ENCODE measurements at regions not wholly inside any gene's neighbourhood (a gene's known extent, or its start where the extent isn't known, plus 50 kb on each side); places are given as distances from the start of the nearest gene placed in this dataset.
"Not testable (repeated sequence)": the region's sequence is repeated elsewhere in the genome, so short reads cannot be mapped to it uniquely, and the experiment has no call there.

- H3K4me1 Mint-ChIP-seq, result peaks cover 24% of the 10 kb centered on the region
- CTCF ChIA-PET, result no interaction called here
These were observed 64.7 kb upstream of the ST3GAL5 start for GRCh38 chr2:85953476-85953875.

GRCh38 chr2:85952196-85952734 lies 63.5 kb upstream of the ST3GAL5 start:
- CTCF ChIA-PET, result interaction anchor here (1.1 kb wide), 1 partner anchor 8 kb away, joined by 3 read pairs; no protein-coding TSS in a partner anchor
- Mint-ChIP-seq H3K4me3 (no peak overlapping the region), H3K27ac (no peak overlapping the region), H3K4me1 (peaks cover 19% of the 10 kb centered on the region), H3K9me3 (ENCODE audit: low read depth) (peaks cover 3% of the 10 kb centered on the region), H3K27me3 (peaks cover 2% of the 10 kb centered on the region), H3K36me3 (peaks cover 2% of the 10 kb centered on the region)
- no peak for DNase-seq
- no peak for ATAC-seq

More at GRCh38 chr2:85953476-85953875, 64.7 kb upstream of the ST3GAL5 start:
- Mint-ChIP-seq H3K36me3 (peaks cover 4% of the 10 kb centered on the region), H3K9me3 (ENCODE audit: low read depth) (no peaks in the 10 kb centered on the region), H3K27me3 (peaks cover 1% of the 10 kb centered on the region), H3K4me3 (no peak overlapping the region), H3K27ac (no peak overlapping the region)
- ATAC-seq (no peak), DNase-seq (no peak)

GRCh38 chr2:85951351-85952067 lies 62.7 kb upstream of the ST3GAL5 start:
- no peak overlapping the region for H3K27ac Mint-ChIP-seq
- ATAC-seq, result no peak
- no peak for DNase-seq
- H3K9me3 Mint-ChIP-seq (ENCODE audit: low read depth), result peaks cover 7% of the 10 kb centered on the region
- H3K4me1 Mint-ChIP-seq, result peaks cover 11% of the 10 kb centered on the region
- peaks cover 2% of the 10 kb centered on the region for H3K27me3 Mint-ChIP-seq
- H3K36me3 Mint-ChIP-seq, result peaks cover 2% of the 10 kb centered on the region
- H3K4me3 Mint-ChIP-seq, result no peak overlapping the region
- CTCF ChIA-PET, result interaction anchor here (1.0 to 1.1 kb wide), 2 partner anchors 9 to 123 kb away, joined by 3 read pairs; no protein-coding TSS in a partner anchor

- Mint-ChIP-seq H3K27ac (no peak overlapping the region), H3K9me3 (ENCODE audit: low read depth) (peaks cover 10% of the 10 kb centered on the region), H3K36me3 (peaks cover 4% of the 10 kb centered on the region), H3K4me3 (no peak overlapping the region), H3K4me1 (peaks cover 5% of the 10 kb centered on the region), H3K27me3 (peaks cover 2% of the 10 kb centered on the region)
- CTCF ChIA-PET, result interaction anchor here (1.0 to 1.5 kb wide), 3 partner anchors 10 to 122 kb away, joined by 3 to 4 read pairs (median 3); no protein-coding TSS in a partner anchor
- ATAC-seq, result no peak
- DNase-seq, result no peak
These were observed 62.0 kb upstream of the ST3GAL5 start for GRCh38 chr2:85950743-85951142.

- ATAC-seq, result no peak
These were observed 60.5 kb upstream of the ST3GAL5 start for GRCh38 chr2:85949280-85949679.

GRCh38 chr2:85947593-85947992 lies 58.8 kb upstream of the ST3GAL5 start:
- H3K9me3 Mint-ChIP-seq (ENCODE audit: low read depth), result peaks cover 22% of the 10 kb centered on the region
- no peak for DNase-seq
- H3K4me1 Mint-ChIP-seq, result no peaks in the 10 kb centered on the region
- no peak for ATAC-seq
- H3K27ac Mint-ChIP-seq, result no peak overlapping the region
- H3K27me3 Mint-ChIP-seq, result peaks cover 2% of the 10 kb centered on the region
- no peak overlapping the region for H3K4me3 Mint-ChIP-seq
- CTCF ChIA-PET, result interaction anchor here (1.3 kb wide), 1 partner anchor 133 kb away, joined by 3 read pairs; no protein-coding TSS in a partner anchor
- peaks cover 14% of the 10 kb centered on the region for H3K36me3 Mint-ChIP-seq

More at GRCh38 chr2:85949280-85949679, 60.5 kb upstream of the ST3GAL5 start:
- CTCF ChIA-PET, result interaction anchor here (1.5 kb wide), 1 partner anchor 60 kb away, joined by 4 read pairs; no protein-coding TSS in a partner anchor
- Mint-ChIP-seq H3K4me3 (no peak overlapping the region), H3K9me3 (ENCODE audit: low read depth) (peaks cover 13% of the 10 kb centered on the region), H3K36me3 (peaks cover 4% of the 10 kb centered on the region), H3K27me3 (peaks cover 2% of the 10 kb centered on the region), H3K4me1 (peaks cover 2% of the 10 kb centered on the region), H3K27ac (no peak overlapping the region)
- DNase-seq, result no peak

GRCh38 chr2:85945586-85945985 lies 56.8 kb upstream of the ST3GAL5 start:
- DNase-seq, result no peak
- CTCF ChIA-PET, result interaction anchor here (0.8 to 1.2 kb wide), 2 partner anchors 27 to 118 kb away, joined by 3 read pairs; no protein-coding TSS in a partner anchor
- Mint-ChIP-seq H3K36me3 (peaks cover 24% of the 10 kb centered on the region), H3K4me3 (no peak overlapping the region), H3K27ac (no peak overlapping the region), H3K27me3 (peaks cover 2% of the 10 kb centered on the region), H3K9me3 (ENCODE audit: low read depth) (peaks cover 25% of the 10 kb centered on the region), H3K4me1 (no peaks in the 10 kb centered on the region)
- no peak for ATAC-seq

GRCh38 chr2:85945172-85945571 lies 56.4 kb upstream of the ST3GAL5 start:
- CTCF ChIA-PET, result interaction anchor here (1.2 kb wide), 1 partner anchor 118 kb away, joined by 3 read pairs; no protein-coding TSS in a partner anchor
- H3K4me1 Mint-ChIP-seq, result no peaks in the 10 kb centered on the region
- no peak for ATAC-seq
- no peak overlapping the region for H3K27ac Mint-ChIP-seq
- no peak overlapping the region for H3K4me3 Mint-ChIP-seq
- peaks cover 24% of the 10 kb centered on the region for H3K36me3 Mint-ChIP-seq
- DNase-seq, result no peak
- H3K9me3 Mint-ChIP-seq (ENCODE audit: low read depth), result peaks cover 25% of the 10 kb centered on the region
- H3K27me3 Mint-ChIP-seq, result peaks cover 2% of the 10 kb centered on the region

GRCh38 chr2:85942346-85942957 lies 53.7 kb upstream of the ST3GAL5 start:
- CTCF ChIA-PET, result interaction anchor here (0.7 kb wide), 1 partner anchor 13 kb away, joined by 3 read pairs; no protein-coding TSS in a partner anchor
- Mint-ChIP-seq H3K36me3 (peaks cover 24% of the 10 kb centered on the region), H3K4me1 (peaks cover 5% of the 10 kb centered on the region), H3K4me3 (no peak overlapping the region), H3K27ac (no peak overlapping the region), H3K27me3 (peaks cover 4% of the 10 kb centered on the region), H3K9me3 (ENCODE audit: low read depth) (peaks cover 23% of the 10 kb centered on the region)
- no peak for ATAC-seq
- no peak for DNase-seq

- ATAC-seq, H3K4me3 Mint-ChIP-seq, H3K4me1 Mint-ChIP-seq, DNase-seq, H3K27ac Mint-ChIP-seq, H3K27me3 Mint-ChIP-seq, CTCF ChIA-PET: not testable (repeated sequence)
- Mint-ChIP-seq H3K36me3 (peaks cover 24% of the 10 kb centered on the region), H3K9me3 (ENCODE audit: low read depth) (peaks cover 18% of the 10 kb centered on the region)
These were observed 52.7 kb upstream of the ST3GAL5 start for GRCh38 chr2:85941490-85941889.

- peaks cover 12% of the 10 kb centered on the region for H3K9me3 Mint-ChIP-seq (ENCODE audit: low read depth)
- no peak for ATAC-seq
- H3K27ac Mint-ChIP-seq, result no peak overlapping the region
- peaks cover 10% of the 10 kb centered on the region for H3K4me1 Mint-ChIP-seq
- H3K36me3 Mint-ChIP-seq, result peaks cover 24% of the 10 kb centered on the region
- peaks cover 6% of the 10 kb centered on the region for H3K27me3 Mint-ChIP-seq
- no peak for DNase-seq
- CTCF ChIA-PET, result interaction anchor here (0.6 to 2.0 kb wide), 6 partner anchors 10 to 141 kb away, joined by 3 to 5 read pairs (median 3); no protein-coding TSS in a partner anchor
- H3K4me3 Mint-ChIP-seq, result no peak overlapping the region
These were observed 50.3 kb upstream of the ST3GAL5 start for GRCh38 chr2:85939131-85939530.

All from activated CD8-positive, alpha-beta memory T cell treated with anti-CD3 and anti-CD28 coated beads, Interleukin-2, amount 10 ng/mL, durations not matched to agents 7 days and 5 days (primary cell).